HK-2 (cell line): ENCODE measurements at regions not wholly inside any gene's neighbourhood (a gene's known extent, or its start where the extent isn't known, plus 50 kb on each side); places are given as distances from the start of the nearest gene placed in this dataset.
"Not testable (repeated sequence)": the region's sequence is repeated elsewhere in the genome, so short reads cannot be mapped to it uniquely, and the experiment has no call there.

ENCODE experiments used
- DNase-seq: peaks from one replicate; pipeline ENCODE4 v3.0.0-alpha.2; 2018; ENCODE audit not compliant: unreplicated experiment

DNA sequence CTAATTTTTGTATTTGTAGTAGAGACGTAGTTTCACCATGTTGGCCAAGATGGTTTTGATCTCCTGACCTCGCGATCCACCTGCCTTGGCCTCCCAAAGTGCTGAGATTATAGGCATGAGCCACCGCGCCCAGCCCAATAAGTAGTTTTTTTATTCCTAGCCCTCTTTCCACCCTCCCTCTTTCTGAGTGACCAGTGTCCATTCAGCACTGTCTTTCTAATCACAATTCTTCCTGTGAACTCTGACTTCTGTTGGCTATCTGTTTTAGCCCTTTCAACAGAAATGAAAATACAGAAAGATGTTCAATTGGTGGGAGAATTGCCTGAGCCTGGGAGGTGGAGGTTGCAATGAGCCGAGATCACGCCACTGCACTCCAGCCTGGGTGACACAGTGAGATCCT lies 122.3 kb upstream of the LIFR start:
- not testable (repeated sequence) for DNase-seq

DNA sequence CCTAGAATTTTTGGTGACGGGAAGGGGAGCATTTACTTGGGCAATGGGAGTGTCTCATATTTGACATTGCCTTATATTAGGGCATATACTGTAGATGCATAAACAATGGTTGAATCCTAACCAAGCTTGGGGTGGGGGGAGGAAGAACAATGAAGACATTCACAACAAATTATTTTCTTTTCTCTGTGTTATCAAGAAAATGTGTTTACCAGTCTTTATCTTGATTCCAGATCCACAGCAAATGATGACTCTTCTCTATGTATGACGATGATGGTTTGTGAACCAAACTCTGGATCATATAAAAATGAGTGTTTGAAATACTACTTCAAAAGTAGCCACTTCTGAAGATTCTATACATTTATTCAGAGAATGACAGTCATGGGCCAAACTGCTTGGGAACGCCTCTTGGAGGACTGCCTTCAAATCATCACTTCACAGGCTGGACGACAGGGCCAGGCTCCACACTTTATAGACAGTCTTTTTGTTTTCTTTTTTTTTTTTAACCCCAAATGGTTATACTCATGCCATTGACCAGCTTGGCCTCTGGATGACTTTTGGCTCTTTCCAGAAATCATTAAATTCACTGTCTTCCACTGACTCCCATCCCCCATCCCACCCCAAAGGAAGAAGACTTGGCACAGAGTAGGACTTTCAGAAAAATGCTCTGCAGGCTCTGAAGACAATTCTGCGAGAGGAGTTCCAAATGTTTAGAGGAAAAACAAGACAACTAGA lies 123.8 kb upstream of the LIFR start:
- DNase-seq = no peak

DNA sequence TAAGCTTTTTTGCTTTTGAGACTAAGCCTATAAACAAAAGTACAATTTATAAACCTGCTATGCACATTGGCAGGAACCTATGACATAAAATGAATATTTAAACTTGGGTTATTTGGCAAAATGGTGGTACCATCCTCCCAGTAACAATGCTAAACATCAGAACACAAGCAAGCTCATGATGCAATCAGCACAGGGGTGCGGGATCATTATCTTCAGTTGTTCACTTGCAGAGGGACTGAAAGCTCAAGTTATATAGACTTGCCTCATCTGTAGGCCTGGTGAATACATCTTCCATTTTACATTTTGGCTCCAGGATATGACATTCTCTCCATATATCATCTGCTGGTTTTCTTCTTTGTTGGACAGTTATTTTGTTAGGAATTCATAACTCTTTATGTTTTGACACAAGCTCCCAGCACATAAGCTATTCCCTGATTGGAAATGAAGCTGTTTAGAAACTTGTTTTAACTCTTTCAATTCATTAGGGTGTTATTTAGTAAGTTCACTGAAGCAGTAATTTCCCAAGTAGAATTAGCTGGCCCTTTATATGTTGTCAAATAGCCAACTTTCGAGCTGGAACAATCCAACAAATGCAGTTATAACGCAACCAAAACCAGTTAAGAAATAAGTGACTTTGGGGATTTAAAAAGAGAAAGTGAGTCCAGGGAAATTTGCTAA lies 124.7 kb upstream of the LIFR start:
- no peak for DNase-seq

DNA sequence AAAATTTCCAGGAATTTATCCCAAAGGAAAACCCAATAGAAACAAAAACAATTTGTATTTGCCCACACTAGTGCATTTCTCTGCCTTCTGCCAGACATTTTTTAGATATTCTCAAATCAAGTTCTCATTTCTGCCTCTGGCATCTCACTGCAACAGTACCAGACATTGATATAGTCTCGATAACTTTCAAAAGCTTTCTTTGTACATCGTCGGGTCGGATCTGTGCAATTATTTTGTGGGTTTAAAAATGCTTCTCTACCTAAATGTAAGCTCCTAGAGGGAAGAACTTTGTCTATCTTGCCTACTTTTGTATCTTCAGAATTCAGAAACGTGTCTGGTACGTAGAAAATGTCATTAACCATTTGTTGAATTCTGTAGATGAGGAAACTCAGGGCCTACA lies 125.5 kb upstream of the LIFR start:
- DNase-seq = no peak

DNA sequence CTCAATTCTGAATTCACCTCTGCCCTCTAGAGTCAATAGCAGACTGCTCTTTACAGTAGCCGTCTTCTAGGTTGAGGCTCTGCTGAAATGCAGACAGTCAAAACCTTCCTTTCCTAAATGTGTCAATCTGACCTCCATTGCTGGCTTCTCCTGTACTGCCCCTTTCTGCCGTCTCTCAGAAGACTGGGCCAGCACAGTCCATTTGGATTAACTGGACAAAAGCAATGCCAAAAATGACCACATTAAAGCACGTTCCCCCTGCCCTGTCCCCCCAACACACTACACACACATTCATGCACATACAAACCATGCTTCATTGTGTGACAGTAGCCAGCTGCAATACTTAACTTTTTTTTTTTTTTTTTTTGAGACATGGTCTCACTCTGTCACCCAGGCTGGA lies 130.2 kb upstream of the LIFR start:
- DNase-seq = no peak

DNA sequence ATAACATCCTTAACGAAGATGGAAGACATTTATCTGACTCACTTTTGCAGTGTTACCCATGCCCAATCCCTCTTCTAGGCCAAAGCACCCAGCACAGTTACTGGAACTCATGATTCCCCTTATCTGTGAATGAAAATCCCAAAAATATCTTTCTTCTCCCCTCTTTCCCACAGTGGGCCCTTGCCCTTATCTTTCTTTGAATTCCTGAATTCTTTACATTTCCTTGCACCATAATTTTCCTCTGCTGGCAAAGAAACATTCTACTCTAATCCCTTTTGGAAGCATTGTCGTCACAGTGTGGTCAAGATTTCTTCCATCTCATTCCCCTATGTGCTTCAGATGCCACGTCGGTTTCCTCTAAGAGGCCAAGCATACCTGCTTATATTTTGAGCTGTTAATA lies 135.9 kb upstream of the LIFR start:
- DNase-seq = no peak

DNA sequence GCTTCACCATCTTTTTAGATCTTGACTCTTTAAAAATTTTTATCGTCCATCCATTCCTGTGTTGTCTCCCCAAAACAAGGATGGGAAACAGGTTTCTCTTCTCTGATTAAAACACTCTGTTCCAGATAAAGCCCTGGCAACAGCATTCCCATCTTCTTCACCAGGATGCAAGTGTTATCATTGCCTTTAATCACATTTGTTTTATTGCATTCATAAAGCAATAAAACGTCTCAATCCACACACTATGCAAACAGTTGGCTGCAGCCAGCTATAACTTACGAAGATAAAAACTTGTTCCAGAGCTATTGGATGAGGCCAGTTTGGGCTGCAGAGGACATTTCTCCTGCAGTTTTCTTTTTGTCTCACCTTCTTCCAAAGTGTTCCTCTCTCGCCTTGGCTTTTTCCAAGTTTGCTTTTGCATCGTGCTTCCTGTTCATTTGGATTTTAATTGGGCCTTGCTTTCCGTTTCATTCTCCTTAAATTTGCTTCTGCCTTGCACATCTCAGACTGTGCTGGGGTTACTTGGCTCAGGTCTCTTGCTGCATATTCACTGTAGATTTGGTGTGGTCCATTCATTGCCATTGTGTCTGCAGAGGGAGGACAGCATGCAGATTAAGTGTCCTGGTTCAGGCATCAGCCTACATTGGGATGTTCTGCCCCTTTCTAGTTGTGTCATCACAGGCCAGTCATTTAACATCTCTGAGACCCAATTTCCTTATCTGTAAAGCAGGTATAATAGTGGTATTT lies 136.5 kb upstream of the LIFR start:
- no peak for DNase-seq

DNA sequence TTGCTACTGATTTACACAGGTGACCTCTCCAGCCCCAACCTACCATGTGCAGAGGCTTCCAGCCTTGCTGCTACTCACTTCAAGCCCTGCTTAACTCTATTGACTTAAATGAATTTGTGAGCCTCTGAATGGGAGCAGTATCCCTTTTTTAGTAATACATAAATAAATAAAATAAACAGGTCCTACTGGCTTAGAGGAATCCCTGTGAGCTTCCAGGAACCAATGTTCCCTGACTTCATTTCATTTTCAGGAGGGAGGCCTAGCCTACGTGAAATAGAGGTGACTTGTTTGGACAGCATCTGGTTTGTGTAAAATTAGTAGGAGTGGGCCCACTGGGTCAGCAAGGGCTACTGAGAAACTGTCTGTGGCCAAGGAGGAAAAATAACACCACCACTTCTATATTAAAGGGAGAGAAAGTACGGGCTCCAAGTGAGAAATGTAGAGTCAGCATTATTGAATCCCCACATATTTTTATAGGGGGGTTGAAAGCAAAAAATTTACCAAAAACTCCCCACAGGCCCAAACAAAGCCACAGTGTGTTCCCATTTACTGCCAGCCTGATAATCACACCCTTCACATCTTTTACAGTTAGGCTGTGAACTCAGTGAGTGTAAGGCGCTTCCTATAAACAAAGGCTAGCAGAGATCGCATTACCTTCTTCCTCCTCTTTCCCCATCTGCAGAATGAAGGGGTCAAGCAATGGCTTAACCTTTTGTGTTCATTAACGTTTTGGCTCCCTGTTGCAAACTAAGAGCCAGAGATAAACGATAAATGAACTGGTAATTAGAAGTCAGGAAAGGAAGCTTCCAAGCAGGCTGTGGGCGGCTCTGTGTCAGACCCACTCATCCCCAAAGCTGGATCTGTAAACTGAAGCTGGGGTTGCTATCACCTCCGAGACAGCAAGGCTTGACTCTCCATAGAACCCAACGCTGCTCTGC lies 138.8 kb upstream of the LIFR start:
- no peak for DNase-seq

DNA sequence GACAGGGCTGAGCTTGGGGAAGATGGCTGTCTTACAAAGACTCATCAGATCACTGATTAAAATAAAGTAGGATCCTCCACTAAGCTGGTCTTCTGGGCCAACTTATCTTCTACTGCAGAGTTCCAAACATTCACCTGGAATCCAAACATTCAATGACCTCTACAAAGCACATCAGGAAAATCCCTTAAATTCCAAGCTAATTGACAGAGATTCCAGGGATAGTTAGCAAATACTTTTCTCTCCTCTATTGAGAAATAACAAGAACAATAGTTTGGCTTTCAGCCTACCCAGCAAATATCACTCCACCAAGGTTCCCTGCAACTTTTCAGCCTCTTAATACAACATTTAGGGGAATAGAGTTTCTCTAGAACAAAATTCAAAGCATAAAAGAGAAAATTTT lies 140.6 kb upstream of the LIFR start:
- no peak for DNase-seq

DNA sequence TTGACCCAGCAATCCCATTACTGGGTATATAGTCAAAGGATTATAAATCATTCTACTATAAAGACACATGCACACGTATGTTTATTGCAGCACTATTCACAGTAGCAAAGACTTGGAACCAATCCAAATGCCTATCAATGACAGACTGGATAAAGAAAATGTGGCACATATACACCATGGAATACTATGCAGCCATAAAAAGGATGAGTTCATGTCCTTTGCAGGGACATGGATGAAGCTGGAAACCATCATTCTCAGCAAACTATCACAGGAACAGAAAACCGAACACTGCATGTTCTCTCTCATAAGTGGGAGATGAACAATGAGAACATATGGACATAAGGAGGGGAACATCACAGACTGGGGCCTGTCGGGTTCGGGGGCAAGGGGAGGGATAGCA lies 140.3 kb upstream of the OSMR start:
- DNase-seq = not testable (repeated sequence)

DNA sequence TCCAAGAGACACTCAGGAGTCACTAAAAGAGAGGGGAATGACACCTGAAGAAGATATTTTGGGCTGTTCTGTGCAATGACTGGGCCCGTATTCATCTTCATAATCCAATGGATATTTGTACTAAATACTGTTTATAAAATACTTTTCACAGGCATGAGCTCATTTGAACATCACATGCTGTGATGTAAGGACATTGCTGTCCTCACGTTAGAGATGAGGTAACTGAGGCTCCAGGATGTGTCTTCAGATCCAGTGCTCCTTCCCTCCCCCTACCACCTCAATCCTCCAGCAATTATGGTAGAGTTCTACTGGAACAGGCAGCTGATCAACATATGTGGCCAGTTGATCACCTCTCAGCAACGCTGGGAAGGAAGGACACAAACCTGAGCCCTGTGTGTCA lies 139.4 kb upstream of the OSMR start:
- DNase-seq = no peak

DNA sequence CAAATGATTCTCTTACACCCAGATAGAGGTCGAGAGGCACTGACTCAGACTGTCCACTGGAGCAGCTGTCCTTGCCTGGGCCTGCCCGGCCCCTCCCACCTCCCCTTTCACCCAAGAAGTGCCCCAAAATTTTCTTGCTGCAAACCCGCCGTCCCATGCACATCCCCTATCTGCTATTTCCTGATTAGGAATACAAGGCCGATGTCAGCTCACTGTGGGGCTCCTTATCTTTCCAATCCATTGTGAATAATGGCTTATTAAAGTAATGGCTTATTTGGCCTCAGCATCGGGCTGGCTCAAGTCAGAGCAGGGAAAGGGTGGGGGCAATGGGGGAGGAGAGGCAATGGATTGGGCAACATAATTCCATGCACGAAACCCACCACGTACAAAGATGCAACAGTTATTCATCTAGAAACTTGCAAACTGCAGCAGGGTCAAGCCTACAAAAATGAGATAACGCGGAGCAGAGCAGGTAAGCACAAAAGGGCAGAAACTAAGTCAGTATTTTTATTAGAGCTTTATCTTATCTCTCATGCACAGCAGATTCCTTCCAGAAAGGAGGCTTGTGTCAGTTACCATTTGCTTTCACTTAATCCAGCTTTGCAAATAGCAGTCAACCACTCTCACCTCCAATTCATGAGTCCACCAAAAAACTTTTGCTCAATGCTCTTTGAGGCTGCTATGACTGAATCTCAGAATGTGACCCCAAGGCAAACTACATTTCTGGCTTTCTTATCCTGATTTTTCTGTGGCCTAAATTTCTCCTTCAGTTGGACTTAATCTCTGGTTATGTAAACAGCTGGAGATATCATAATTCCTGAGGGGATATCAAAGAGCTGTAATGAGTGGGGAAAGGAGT lies 138.2 kb upstream of the OSMR start:
- no peak for DNase-seq

DNA sequence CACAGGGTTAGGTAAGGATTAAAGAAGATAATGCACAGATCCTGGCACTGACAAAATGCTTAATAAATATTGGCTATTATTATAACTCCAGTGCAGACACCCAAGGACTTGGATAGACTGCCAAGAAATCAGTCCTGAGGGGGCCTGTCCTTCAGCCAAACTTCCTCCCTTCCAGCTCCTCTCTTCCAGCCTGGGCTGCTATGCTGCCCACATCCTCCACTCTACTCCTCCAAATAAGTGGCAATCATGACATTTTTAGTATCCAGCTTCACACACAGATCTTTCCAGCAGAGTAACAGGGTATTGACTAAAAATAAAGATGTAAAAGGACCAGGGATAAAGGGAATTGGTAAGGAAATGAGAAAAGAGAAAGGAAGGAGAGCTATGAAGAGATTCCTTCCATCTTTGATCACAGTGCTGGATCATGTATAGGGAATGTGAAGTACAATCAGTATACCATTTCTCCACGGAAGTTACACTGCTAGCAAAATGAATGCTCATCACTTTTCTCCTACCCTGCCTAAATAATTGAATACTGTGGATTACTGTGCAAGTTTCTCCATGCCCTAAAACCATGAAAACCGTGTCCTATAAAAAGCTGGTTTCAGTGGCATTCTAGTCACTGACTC lies 136.0 kb upstream of the OSMR start:
- no peak for DNase-seq

DNA sequence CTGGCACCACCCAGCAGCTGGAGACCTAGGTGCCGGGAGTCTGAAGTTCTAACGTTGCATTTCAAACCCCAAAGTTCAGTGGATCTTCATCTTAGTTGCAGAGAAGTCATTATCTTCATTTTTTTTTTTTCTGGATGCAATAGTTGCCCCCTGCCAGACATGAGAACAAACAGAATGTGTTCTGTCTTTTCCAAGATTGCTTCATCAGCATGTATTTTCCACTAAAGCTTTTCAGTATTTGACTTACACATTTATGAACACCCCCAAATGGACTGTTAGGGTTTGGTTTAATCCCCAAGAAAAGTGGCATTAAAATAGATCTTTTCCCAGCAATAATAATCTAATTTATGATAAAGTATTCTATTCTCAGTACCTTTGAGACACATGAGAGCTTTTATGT lies 135.2 kb upstream of the OSMR start:
- DNase-seq = no peak

DNA sequence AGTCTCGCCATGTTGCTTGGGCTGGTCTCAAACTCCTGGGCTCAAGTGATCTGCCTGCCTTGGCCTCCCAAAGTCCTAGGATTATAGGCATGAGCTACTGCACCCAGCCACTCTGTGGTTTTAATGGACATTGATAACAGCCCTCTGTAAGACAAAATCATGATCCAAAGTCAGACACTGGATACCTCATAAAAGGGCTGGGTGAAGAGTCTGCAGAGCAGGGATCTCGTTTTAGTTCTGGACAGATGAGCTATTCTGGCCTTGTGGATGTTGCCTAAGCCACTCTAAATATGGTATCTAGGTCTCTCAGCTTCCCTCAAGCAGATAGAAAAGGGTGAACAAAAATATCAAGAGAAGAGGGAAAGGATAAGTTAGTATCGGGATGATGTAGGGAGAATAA lies 133.4 kb upstream of the OSMR start:
- no peak for DNase-seq

DNA sequence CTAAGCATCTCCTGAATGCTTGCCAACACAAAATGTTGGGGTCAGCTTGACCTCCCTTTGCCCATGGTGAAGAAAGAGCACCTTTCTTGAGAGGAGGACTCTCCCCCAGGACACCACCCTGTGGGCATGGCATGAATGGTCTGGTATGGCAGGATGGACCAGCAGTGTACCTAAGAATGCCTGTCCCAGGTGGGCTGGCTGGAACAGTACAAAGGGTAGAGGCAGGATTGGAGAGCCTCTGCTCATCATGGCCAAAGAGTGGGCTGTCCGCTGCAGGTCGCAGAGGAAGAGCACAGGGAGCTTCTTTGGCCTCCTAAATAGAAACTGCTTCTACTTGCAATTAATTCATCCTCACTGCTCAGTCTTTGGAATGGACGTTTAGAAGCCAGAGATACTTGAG lies 131.6 kb upstream of the OSMR start:
- DNase-seq = no peak

DNA sequence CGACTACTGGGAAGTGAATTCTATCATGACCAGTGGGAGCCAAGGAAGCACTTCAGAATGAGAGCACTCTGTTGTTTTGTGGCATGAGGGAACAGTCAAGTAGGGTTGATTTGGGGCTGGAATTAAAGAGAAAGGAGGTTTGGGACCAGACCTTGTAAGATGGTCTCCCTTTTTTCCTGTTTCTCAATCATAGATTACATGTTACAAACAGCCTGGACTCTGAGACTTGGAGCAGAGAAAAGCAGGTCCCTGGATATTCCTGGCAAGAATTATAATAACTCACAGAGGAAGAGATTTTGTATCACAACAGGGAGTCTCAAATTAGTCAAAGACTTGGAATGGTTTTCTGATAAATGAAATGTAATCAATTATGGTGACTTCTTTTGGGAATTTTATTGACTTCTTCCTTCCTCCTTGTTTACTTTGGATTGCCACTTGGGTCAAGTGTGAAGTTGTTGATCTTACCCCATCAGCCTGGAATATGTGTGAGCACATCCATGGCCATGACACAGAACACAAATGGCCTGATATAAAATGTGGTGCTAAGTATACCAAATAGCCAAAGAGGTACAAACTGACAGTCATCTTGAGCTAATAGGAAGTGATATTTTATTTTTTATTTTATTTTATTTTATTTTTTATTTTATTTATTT lies 131.0 kb upstream of the OSMR start:
- no peak for DNase-seq

DNA sequence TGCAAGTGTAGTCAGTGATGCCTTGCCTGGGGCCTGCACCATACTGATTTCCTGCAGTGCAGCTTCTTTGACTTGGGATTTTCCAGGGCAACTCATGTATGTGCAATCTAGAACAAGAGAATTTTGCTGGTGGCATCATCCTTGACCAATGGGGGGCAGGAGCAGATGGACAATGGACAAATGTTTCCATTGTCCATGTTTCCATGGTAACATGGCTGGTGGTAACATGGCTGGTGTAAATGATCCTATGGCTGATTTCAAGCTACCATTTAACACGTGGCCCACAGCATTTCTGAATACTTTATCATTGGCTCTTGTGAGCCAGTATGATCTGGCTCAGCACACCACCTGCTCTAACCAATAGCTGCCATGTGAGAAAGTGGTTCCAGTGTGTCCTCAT lies 130.1 kb upstream of the OSMR start:
- no peak for DNase-seq

DNA sequence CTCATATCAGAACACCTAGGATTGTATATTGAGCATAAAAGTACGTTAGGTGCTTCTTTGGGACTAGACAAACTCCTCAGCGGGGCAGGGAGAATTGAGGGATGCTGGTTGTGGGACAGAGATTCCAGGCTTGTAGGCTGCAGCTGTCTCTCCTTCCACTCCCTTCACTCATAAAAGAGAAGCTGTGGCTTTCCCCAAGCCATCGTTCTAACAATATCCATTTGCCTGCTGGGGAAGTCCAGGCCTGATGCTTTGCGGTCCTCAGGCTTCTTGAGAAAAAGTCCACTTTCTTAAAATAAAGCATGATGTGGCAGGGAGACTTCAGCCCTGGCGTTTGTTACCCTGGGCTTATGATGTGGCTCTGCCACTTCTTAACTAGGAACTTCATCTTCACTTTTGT lies 129.3 kb upstream of the OSMR start:
- DNase-seq = no peak

DNA sequence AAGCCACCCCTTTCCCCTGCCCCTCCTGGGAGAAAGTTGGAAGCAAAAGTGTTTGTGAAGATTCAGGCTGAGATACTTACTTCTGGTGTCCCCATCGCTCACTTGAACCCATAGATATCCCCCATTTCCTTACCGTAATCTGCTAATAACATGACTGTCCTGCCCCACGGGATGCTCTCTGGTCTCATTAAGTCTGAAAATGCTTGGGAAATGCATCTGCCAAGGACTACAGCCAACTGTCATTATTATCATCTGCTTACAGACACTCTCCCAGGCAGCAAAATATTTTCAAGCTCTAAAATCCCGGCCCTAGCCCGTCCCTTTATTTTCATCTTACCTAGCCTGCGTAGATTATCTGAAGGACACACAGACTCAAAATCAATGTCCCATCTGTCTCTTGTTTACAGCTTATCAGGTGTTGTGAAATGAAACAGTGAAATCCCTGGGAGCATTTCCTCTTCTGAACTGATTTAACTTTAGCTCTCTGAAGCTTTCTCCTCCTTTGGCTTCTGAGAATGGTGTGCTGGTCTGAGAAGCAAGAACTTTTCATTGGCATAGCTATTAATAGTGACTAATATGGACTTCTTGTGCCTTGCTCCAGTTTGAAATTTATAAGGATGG lies 126.9 kb upstream of the OSMR start:
- no peak for DNase-seq
